NCI-H345 (cell line): ENCODE measurements at regions not wholly inside any gene's neighbourhood (a gene's known extent, or its start where the extent isn't known, plus 50 kb on each side); places are given as distances from the start of the nearest gene placed in this dataset.
"Not testable (repeated sequence)": the region's sequence is repeated elsewhere in the genome, so short reads cannot be mapped to it uniquely, and the experiment has no call there.

Experiments
- DNase-seq: peaks from one replicate; lab custom pipeline; 2025; lab: John Stamatoyannopoulos, UW

GRCh38 chr9:84054341-84055010 lies 73.9 kb downstream of the RMI1 start:
- no peak for DNase-seq

- DNase-seq, result no peak
Observed at GRCh38 chr9:84057662-84058061, 77.1 kb downstream of the RMI1 start.

GRCh38 chr9:84059936-84060335 lies 79.3 kb downstream of the RMI1 start:
- no peak for DNase-seq

- peak; percentile 55 for DNase-seq
Observed at GRCh38 chr9:84061613-84062193, 81.1 kb downstream of the RMI1 start.

- DNase-seq, result no peak
Observed at GRCh38 chr9:84062538-84062937, 81.9 kb downstream of the RMI1 start.

GRCh38 chr9:84067821-84068220 lies 87.2 kb downstream of the RMI1 start:
- no peak for DNase-seq

- no peak for DNase-seq
Observed at GRCh38 chr9:84068872-84069271, 88.3 kb downstream of the RMI1 start.

GRCh38 chr9:84070590-84070989 lies 90.0 kb downstream of the RMI1 start:
- no peak for DNase-seq

- DNase-seq, result no peak
Observed at GRCh38 chr9:84072621-84073180, 92.1 kb downstream of the RMI1 start.

GRCh38 chr9:84075004-84075403 lies 94.4 kb downstream of the RMI1 start:
- DNase-seq, result no peak

GRCh38 chr9:84076384-84076783 lies 95.8 kb downstream of the RMI1 start:
- DNase-seq, result no peak

- not testable (repeated sequence) for DNase-seq
Observed at GRCh38 chr9:84077816-84078215, 97.2 kb downstream of the RMI1 start.

- DNase-seq, result no peak
Observed at GRCh38 chr9:84079994-84080393, 99.4 kb downstream of the RMI1 start.

GRCh38 chr9:84101964-84102632 lies 121.5 kb downstream of the RMI1 start:
- DNase-seq, result no peak

- DNase-seq, result no peak
Observed at GRCh38 chr9:84103651-84104377, 123.2 kb downstream of the RMI1 start.

GRCh38 chr9:84107081-84107480 lies 126.5 kb downstream of the RMI1 start:
- no peak for DNase-seq

GRCh38 chr9:84107995-84108394 lies 127.4 kb downstream of the RMI1 start:
- DNase-seq, result no peak

GRCh38 chr9:84111726-84112125 lies 131.1 kb downstream of the RMI1 start:
- DNase-seq, result no peak

GRCh38 chr9:84121991-84122523 lies 141.5 kb downstream of the RMI1 start:
- peak; percentile 65 for DNase-seq

- no peak for DNase-seq
Observed at GRCh38 chr9:84122572-84122971, 142.0 kb downstream of the RMI1 start.

- no peak for DNase-seq
Observed at GRCh38 chr9:84123648-84124406, 143.2 kb downstream of the RMI1 start.
